ENCODE measurements at regions not wholly inside any gene's neighbourhood (a gene's known extent, or its start where the extent isn't known, plus 50 kb on each side); places are given as distances from the start of the nearest gene placed in this dataset.

GRCh38 chr1:4554271-4554865 is 100.0 kb upstream of the AJAP1 start:
- CTCF ChIA-PET = no interaction called here

GRCh38 chr1:4557949-4558348 is 96.5 kb upstream of the AJAP1 start:
- Mint-ChIP-seq H3K4me1 (ENCODE audit: low read depth, unreplicated experiment) (no peaks in the 10 kb centered on the region), H3K4me3 (ENCODE audit: low read depth, unreplicated experiment) (no peak overlapping the region), H3K27me3 (ENCODE audit: unreplicated experiment) (no peaks in the 10 kb centered on the region), H3K36me3 (ENCODE audit: insufficient read depth, unreplicated experiment) (no peaks in the 10 kb centered on the region), H3K27ac (ENCODE audit: unreplicated experiment) (no peak overlapping the region), H3K9me3 (ENCODE audit: low read depth, unreplicated experiment) (peaks cover 4% of the 10 kb centered on the region)
- DNase-seq = no peak
- intact Hi-C loops (cut with micrococcal nuclease; ENCODE audit: unreplicated experiment) = no loop called here
- CTCF ChIA-PET = no interaction called here
- TF ChIP-seq CTCF (IDR thresholded peaks at IDR 0.05; ENCODE audit: unreplicated experiment) = no peak
- BruUV-seq (replicated peaks) = no TSS peak

More at GRCh38 chr1:4554271-4554865, 100.0 kb upstream of the AJAP1 start:
- Mint-ChIP-seq H3K4me1 (ENCODE audit: low read depth, unreplicated experiment) (no peaks in the 10 kb centered on the region), H3K4me3 (ENCODE audit: low read depth, unreplicated experiment) (no peak overlapping the region), H3K36me3 (ENCODE audit: insufficient read depth, unreplicated experiment) (no peaks in the 10 kb centered on the region), H3K27ac (ENCODE audit: unreplicated experiment) (no peak overlapping the region), H3K27me3 (ENCODE audit: unreplicated experiment) (no peaks in the 10 kb centered on the region), H3K9me3 (ENCODE audit: low read depth, unreplicated experiment) (peaks cover 17% of the 10 kb centered on the region)
- no peak for TF ChIP-seq CTCF (IDR thresholded peaks at IDR 0.05; ENCODE audit: unreplicated experiment)
- no TSS peak for BruUV-seq (replicated peaks)
- intact Hi-C loops (cut with micrococcal nuclease; ENCODE audit: unreplicated experiment) = no loop called here
- no peak for DNase-seq

- Mint-ChIP-seq H3K27ac (ENCODE audit: unreplicated experiment) (no peak overlapping the region), H3K4me1 (ENCODE audit: low read depth, unreplicated experiment) (no peaks in the 10 kb centered on the region), H3K4me3 (ENCODE audit: low read depth, unreplicated experiment) (no peak overlapping the region), H3K27me3 (ENCODE audit: unreplicated experiment) (no peaks in the 10 kb centered on the region), H3K9me3 (ENCODE audit: low read depth, unreplicated experiment) (no peaks in the 10 kb centered on the region), H3K36me3 (ENCODE audit: insufficient read depth, unreplicated experiment) (no peaks in the 10 kb centered on the region)
- intact Hi-C loops (cut with micrococcal nuclease; ENCODE audit: unreplicated experiment) = no loop called here
- DNase-seq = no peak
- no peak for TF ChIP-seq CTCF (IDR thresholded peaks at IDR 0.05; ENCODE audit: unreplicated experiment)
- CTCF ChIA-PET = no interaction called here
- no TSS peak for BruUV-seq (replicated peaks)
These were observed 93.2 kb upstream of the AJAP1 start for GRCh38 chr1:4561205-4561604.

- CTCF ChIA-PET = no interaction called here
- H3K27ac Mint-ChIP-seq (ENCODE audit: unreplicated experiment) = no peak overlapping the region
- no peaks in the 10 kb centered on the region for H3K36me3 Mint-ChIP-seq (ENCODE audit: insufficient read depth, unreplicated experiment)
- H3K9me3 Mint-ChIP-seq (ENCODE audit: low read depth, unreplicated experiment) = no peaks in the 10 kb centered on the region
- no peaks in the 10 kb centered on the region for H3K27me3 Mint-ChIP-seq (ENCODE audit: unreplicated experiment)
- no peak for TF ChIP-seq CTCF (IDR thresholded peaks at IDR 0.05; ENCODE audit: unreplicated experiment)
- intact Hi-C loops (cut with micrococcal nuclease; ENCODE audit: unreplicated experiment) = no loop called here
- BruUV-seq (replicated peaks) = no TSS peak
- H3K4me3 Mint-ChIP-seq (ENCODE audit: low read depth, unreplicated experiment) = no peak overlapping the region
- no peak for DNase-seq
- H3K4me1 Mint-ChIP-seq (ENCODE audit: low read depth, unreplicated experiment) = no peaks in the 10 kb centered on the region
These were observed 92.1 kb upstream of the AJAP1 start for GRCh38 chr1:4562321-4562720.
